GM12874 (cell line): ENCODE measurements at regions not wholly inside any gene's neighbourhood (a gene's known extent, or its start where the extent isn't known, plus 50 kb on each side); places are given as distances from the start of the nearest gene placed in this dataset.

ENCODE experiments used
- CTCF ChIP-seq: IDR thresholded peaks from 2 replicates; pipeline ENCODE4 v1.5.1; 2011; ENCODE audit warnings: low read depth, mild to moderate bottlenecking, control low read depth, low read length, moderate library complexity; ENCODE audit not compliant: insufficient read depth

DNA sequence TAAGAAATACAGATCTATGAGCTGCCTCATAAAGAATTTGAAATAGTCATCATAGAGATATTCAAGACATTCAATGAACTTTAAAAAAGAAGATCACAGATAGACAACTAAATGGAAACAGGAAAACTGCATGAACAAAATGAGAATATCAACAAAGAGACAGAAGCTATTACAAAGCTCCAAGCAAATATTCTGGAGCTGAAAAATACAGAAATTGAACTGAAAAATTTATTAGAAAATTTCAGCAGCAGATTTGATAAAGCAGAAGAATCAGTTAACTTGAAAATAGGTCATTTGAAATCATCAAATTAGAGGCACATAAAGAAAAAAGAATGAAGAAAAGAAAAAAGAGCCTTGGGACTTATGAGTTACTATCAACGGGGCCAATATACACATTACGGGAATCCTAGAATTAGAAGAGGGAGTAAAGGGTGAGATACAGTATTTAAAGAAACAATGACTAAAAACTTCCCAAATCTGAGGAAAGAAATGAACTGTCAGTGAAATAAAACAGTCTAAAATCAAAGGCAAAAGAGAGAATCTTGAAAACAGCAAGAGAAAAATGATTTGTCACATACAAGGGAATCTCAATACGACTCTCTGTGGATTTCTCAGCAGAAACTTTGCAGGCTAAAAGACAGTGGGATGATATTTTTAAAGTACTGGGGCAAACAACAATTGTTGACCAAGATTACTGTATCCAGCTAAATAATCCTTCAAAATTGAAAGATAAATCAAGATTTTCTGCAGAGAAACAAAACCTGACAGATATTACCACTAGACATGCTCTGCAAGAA lies 641.6 kb downstream of the ANKRD50 start:
- TF ChIP-seq CTCF = no peak

GRCh38 chr4:124079174-124079780 lies 633.3 kb downstream of the ANKRD50 start:
- TF ChIP-seq CTCF = no peak

DNA sequence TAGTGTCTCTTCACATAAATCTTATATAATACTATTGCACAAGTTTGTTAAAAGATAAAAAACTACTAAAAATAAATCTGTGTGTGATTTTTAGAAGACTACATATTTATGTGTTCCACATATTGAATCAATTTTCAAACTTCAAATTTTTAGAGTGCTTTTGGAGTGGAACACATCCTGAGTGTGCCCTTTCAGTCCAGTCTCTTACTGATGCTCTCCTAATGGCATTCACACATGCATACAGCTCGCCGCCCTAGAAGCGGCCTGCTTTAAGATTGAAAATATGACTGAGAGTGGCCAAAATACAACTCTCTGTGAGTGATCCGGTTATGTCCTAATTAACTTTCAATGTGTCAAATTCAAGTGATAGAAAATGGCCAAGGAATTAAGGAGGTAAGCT lies 628.8 kb downstream of the ANKRD50 start:
- no peak for TF ChIP-seq CTCF

- no peak for TF ChIP-seq CTCF
Observed at GRCh38 chr4:124085561-124086180, 626.9 kb downstream of the ANKRD50 start.

GRCh38 chr4:124090021-124090420 lies 622.5 kb downstream of the ANKRD50 start:
- TF ChIP-seq CTCF = no peak

DNA sequence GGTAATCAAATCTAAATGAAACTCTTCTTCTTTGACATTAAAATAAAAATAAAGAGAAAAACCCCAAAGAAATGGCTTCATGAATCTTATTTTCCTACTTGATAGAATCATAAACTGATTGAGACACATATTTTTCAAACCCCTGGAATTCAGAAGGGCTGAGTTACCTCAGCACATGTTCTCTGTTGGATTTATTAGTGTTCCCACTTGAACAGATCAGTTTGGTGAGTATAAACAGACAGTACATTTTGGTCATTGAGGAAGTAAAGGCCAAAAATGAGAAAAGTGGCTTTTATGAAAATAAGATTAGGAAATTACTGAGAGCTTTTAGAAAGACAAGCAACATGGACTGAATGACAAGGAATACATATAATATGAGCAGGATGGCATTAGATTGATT lies 620.4 kb downstream of the ANKRD50 start:
- no peak for TF ChIP-seq CTCF

- TF ChIP-seq CTCF = no peak
Observed at GRCh38 chr4:124092541-124092984, 620.0 kb downstream of the ANKRD50 start.
